AG04450 (cell line): ENCODE measurements at regions not wholly inside any gene's neighbourhood (a gene's known extent, or its start where the extent isn't known, plus 50 kb on each side); places are given as distances from the start of the nearest gene placed in this dataset.

Experiments used
- CTCF ChIA-PET: fragments of 300-600, 350-600 bp; formaldehyde crosslinking; extraction: SDS; loops from one replicate; lab custom pipeline; 2022; ENCODE audit warnings: antibody characterized with exemption, inconsistent platforms; lab: Charles Lee
- POLR2A ChIA-PET: fragments of 350-600 bp; formaldehyde crosslinking; extraction: SDS; loops from one replicate; lab custom pipeline; 2021; ENCODE audit warnings: antibody characterized with exemption, inconsistent platforms; lab: Yijun Ruan, JAX
- DNase-seq: peaks from one replicate; pipeline ENCODE4 v3.0.0-alpha.2; 2011; ENCODE audit warnings: low read depth, low spot score
- H3K27ac ChIP-seq: one replicate; pipeline ENCODE4 v1.5.1; 2012; ENCODE audit warnings: low read depth, low read length, control low read depth
- H3K27me3 ChIP-seq: one replicate; pipeline ENCODE4 v1.6.0; 2012; ENCODE audit warnings: low read length; ENCODE audit not compliant: control insufficient read depth, insufficient read depth
- H3K4me3 ChIP-seq: 2 replicates; pipeline ENCODE4 v1.5.1; 2011; ENCODE audit warnings: mild to moderate bottlenecking, low read depth, low read length, control low read depth
- H3K9me3 ChIP-seq: 2 replicates; pipeline ENCODE4 v1.5.1; 2012; ENCODE audit warnings: low read length; ENCODE audit not compliant: control insufficient read depth, insufficient read depth
- TF ChIP-seq, protein P1 (sequence below): IDR thresholded peaks from 2 replicates; pipeline ENCODE4 v1.5.1; 2011; ENCODE audit warnings: low read depth, low read length, control low read depth, inconsistent platforms

GRCh38 chr4:34676400-34676799 is 1567.9 kb downstream of the ARAP2 start:
- POLR2A ChIA-PET: no interaction called here
- no peak overlapping the region for H3K27ac ChIP-seq
- TF ChIP-seq, protein P1, sequence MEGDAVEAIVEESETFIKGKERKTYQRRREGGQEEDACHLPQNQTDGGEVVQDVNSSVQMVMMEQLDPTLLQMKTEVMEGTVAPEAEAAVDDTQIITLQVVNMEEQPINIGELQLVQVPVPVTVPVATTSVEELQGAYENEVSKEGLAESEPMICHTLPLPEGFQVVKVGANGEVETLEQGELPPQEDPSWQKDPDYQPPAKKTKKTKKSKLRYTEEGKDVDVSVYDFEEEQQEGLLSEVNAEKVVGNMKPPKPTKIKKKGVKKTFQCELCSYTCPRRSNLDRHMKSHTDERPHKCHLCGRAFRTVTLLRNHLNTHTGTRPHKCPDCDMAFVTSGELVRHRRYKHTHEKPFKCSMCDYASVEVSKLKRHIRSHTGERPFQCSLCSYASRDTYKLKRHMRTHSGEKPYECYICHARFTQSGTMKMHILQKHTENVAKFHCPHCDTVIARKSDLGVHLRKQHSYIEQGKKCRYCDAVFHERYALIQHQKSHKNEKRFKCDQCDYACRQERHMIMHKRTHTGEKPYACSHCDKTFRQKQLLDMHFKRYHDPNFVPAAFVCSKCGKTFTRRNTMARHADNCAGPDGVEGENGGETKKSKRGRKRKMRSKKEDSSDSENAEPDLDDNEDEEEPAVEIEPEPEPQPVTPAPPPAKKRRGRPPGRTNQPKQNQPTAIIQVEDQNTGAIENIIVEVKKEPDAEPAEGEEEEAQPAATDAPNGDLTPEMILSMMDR: no peak
- H3K27me3 ChIP-seq: no peaks in the 10 kb centered on the region
- DNase-seq: no peak
- CTCF ChIA-PET: no interaction called here
- no peaks in the 10 kb centered on the region; the same call in 1 of the 2 replicates for H3K9me3 ChIP-seq
- H3K4me3 ChIP-seq: no peak overlapping the region

- DNase-seq: no peak
- ChIA-PET POLR2A (no interaction called here), CTCF (no interaction called here)
- Histone ChIP-seq H3K9me3 (no peaks in the 10 kb centered on the region; the same call in 1 of the 2 replicates), H3K27ac (no peak overlapping the region), H3K27me3 (no peaks in the 10 kb centered on the region), H3K4me3 (no peak overlapping the region)
- TF ChIP-seq, protein P1: no peak
These were observed 1565.9 kb downstream of the ARAP2 start for GRCh38 chr4:34678431-34678830.

DNA sequence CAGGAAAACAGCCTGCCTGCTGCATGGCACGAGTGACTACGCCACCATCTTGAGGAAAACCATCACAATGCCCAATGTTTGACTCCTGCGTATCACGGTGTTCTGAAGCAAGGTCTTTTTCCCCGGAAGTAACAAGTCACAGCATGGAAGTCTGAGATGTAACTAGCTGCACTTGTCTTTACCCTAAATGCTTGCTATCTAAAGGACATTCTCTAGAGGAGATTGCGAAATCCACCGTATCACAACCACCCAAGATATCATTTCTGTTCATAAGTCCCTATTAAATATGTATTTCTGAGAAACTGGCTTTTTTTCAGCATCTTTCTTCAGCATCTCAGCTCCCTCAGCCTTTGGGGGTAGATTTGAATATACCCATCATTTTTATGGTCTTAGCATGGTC is 1565.1 kb downstream of the ARAP2 start:
- Histone ChIP-seq H3K4me3 (no peak overlapping the region), H3K27ac (no peak overlapping the region), H3K27me3 (no peaks in the 10 kb centered on the region), H3K9me3 (no peaks in the 10 kb centered on the region; the same call in 1 of the 2 replicates)
- CTCF ChIA-PET: no interaction called here
- DNase-seq: no peak
- POLR2A ChIA-PET: no interaction called here
- TF ChIP-seq, protein P1: no peak

DNA sequence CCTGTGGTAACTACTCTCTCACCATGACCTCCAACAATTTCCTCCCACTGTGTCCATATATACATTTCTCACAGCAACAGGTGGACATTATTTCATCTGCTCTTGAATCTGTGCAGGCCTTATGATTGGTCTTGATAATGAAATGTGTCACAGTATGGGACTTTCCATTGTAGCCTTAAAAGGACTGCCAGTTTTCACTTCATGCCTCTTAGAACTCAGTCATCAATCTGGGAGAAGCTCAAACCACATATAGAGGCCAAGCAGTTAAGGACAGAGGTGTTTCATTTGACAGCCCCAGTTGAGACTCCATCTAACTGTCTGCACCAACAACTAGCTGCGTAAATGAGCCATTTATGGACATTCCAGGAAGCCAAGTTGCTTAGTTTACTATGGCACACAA is 1534.8 kb downstream of the ARAP2 start:
- H3K4me3 ChIP-seq: no peak overlapping the region
- ChIA-PET CTCF (no interaction called here), POLR2A (no interaction called here)
- H3K27me3 ChIP-seq: no peaks in the 10 kb centered on the region
- TF ChIP-seq, protein P1: no peak
- no peaks in the 10 kb centered on the region for H3K9me3 ChIP-seq
- no peak for DNase-seq
- no peak overlapping the region for H3K27ac ChIP-seq

- CTCF ChIA-PET: no interaction called here
- H3K27me3 ChIP-seq: no peaks in the 10 kb centered on the region
- DNase-seq: no peak
- H3K27ac ChIP-seq: no peak overlapping the region
- H3K9me3 ChIP-seq: no peaks in the 10 kb centered on the region
- no peak overlapping the region for H3K4me3 ChIP-seq
- TF ChIP-seq, protein P1: no peak
- POLR2A ChIA-PET: interaction anchor here (0.6 kb wide), 1 partner anchor 176 kb away, joined by 5 read pairs; no protein-coding TSS in a partner anchor
These were observed 1525.6 kb downstream of the ARAP2 start for GRCh38 chr4:34718576-34719245.
